Kidney glomerular epithelial cell (primary cell): ENCODE measurements at regions not wholly inside any gene's neighbourhood (a gene's known extent, or its start where the extent isn't known, plus 50 kb on each side); places are given as distances from the start of the nearest gene placed in this dataset.

Source experiments
- DNase-seq: peaks from one replicate; lab custom pipeline; 2025; lab: John Stamatoyannopoulos, UW

DNA sequence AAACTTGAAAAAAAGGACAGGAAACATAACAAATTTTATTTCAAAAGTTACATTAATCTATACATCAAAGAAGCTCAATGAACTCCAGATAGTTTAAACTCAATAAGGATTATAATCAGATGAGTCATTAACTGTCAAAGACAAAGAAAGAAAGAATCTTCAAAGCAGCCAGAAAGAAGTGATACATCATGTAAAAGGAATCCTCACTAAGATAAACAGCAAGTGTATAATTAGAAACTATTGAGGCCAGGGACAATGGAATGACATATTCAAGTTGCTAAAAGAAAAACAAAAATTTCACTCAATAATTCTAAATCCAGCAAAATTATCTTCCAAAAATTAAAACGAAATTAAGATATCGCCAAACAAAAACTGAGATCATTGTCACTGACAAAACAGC lies 161.6 kb upstream of the NWD2 start:
- DNase-seq: no peak

DNA sequence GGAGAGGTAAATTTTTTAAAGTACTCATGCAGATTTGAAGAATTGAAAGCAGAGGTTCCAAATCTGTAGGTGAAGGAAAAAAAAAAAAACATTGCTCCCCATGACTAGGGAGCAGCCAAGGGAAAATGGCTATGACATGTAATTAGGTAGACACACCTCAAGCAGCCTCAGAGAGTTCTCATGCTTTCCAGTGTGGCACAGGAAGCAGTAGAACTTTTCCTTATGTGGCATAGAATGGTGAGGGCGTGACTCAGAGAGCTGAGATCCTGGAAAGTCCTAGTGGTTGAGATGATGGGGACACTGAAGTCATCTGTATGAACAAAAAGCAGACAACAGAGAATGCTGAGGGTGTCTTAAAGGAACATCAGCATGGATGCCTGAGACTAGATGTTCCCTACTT lies 148.6 kb upstream of the NWD2 start:
- DNase-seq: no peak

DNA sequence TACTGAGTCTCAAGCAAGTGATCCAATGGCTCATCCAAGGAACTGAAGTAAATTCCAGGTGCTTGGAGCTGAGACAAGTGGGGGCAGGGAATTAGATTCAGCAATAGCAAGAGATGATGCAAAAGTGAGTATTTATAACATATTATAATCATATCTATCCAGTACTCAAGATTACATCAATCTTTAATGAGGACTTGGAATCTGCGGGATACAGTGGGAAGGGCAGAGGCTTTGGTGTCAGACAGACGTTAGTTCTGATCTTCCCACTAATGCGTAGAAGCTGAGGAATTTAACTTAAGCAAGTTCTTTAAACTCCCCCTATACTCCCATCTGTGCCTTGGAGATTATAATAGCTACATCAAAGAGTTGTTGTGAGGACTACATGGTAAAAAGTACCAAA lies 143.4 kb upstream of the NWD2 start:
- no peak for DNase-seq

DNA sequence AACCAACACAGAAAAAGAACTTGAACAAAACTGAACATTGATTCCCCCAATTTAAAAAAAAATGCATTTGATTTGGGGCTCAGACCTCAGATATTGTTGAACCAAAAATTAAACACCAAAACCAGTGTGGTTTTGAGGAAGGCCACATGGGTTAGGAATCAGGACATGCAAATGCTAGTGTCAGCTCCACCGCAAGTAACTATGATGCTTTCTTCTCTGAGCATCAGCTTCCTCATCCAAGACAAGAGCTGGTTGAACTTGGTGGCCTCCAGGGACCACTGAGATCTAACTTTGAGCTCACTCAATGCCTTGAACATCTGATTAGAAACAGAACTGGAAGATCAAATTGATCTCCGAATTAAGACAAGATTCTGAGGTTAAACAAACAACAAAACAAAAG lies 142.9 kb upstream of the NWD2 start:
- no peak for DNase-seq

DNA sequence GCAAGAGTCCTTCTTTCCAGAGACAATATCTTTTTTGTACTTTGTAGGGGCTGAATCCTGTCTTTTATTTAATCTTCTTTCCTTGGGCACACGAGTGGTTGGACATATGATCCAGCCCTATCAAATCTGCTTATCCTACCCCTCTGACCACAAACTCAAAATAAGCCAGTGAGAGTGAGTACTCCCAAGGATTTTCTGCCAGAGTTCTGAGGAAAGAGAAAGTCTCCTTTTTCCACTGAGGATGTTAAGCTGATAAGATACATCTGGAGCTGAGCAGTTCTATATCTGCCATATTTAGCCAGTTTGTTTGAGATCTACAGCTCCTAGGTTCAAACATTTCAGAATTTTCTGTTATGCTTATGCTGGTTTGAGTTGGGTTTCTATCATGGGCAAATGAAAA lies 134.8 kb upstream of the NWD2 start:
- DNase-seq: no peak

DNA sequence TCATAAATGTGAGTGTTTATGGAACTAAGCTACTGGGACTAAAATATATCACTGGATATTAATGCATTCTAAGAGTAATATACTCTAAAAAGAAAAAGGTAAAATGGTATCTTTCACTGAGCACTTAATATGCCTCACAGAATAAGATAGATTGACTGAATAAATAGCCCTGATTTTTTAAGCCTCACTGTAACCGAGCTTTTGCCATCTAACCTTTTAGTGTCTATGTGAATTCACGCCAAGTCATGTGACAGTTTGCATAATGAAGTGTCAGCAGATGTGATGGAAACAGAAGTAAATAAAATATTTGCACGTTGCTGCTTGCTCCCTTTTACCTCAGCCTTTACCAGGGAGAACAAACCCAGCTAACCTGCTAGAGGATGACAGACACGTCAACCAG lies 119.7 kb upstream of the NWD2 start:
- no peak for DNase-seq

DNA sequence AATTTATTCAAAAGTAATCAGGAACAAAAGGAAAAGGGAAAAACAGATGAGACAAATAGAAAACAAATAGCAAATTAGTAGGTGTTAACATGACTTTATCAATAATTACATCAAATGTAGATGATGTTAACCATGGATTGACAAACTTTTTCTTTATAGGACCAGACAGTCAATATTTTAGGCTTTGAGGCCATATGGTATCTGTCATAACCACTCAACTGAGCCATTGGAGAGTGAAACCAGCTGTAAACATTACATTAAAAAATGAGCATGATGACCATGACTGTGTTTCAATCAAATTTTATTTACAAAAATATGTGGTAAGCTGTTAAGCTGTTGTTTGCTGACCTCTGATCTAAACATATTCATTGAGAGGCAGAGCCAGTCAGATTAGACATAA lies 118.5 kb upstream of the NWD2 start:
- no peak for DNase-seq

DNA sequence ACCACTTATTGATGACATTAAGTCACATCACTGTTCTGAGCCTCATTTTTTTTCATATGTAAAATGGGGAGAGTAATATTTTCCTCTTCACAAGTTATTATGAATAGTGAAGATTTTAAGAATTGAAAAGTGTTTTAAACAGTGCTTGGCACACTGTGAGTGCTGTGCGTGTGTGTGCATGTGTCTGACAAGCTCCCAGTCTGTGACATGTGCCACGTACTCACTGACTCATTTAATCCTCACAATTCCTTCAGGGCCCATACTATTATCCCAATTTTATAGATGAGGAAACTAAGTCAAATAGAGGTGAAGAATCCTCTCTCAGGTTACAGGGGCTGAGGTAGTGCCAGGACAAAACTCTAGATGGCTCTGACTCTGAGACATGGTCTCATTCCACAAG lies 114.1 kb upstream of the NWD2 start:
- no peak for DNase-seq

DNA sequence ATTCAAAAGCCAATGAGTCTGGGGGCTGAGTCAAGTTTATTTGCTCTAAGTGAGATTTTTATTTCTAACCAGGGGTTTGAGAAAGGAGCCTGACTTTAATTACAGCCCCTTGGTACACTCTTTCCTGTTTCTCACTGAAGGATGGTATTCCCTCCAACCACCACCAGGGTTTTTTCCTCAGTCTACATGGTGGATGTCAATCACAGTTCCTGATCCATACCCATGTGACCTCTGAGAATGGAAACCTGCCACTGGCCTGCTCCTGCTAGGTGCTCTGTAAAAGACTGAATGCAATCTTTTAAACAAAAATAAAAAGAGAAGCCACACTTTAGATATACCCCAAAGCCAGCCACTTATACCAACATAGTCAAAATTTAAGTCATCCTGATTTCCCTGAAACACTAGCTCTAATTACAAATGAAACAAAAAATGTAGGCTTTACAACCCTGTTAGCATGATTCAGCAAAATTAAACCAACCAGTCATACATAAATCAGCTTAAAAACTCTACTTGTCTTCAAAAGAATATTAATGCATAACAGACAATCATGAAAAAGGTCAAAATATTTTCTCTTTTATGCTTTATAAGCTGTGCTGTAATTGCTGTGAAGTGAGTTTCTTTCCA lies 112.1 kb upstream of the NWD2 start:
- no peak for DNase-seq

DNA sequence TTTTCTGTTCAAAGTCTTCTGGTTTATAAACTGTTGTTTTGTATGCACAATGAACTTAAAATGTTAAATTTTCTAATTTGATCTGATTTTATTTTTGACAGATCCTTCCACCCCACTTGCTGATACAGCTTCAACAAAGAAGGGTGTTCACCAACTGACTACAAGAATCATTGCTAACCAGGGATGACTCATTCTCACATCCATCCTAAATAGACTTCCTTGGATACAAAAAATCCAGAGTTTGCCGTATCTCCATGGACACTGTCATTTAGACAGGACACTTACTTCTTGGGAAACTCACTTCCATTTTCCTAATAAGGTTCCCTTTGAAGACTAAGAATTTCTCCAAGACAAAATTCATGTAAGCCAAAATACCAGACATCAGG lies 111.6 kb upstream of the NWD2 start:
- no peak for DNase-seq

DNA sequence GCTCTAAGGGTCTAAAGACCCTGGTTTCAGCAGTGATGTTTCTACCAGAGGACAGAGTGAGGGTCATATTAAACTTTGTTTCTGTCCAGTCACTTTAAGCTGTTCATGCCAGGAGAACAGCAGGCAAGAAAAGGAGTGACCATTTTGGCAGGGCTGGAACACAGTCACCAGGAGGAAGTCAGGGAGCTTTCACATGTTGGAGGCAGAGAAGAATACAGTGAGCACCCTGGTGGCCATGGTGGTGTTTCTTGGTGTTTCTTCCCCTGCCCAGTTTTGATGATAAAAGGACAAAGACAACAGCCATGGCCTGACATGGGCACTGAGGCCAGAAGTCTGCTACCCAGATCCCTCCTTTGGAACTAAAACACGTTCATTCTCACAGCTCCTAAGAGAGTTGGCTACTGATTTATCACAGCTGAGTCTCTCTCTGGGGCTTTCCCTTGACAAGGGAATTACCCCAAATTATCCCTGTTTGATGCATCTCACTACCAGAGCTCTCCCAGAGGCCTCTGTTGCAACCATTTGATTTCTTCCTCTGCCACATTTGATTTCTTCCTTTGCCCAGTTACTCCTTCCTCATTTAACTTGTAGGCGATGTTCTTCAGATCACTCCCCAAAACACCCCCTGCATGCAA lies 106.4 kb upstream of the NWD2 start:
- DNase-seq: no peak

DNA sequence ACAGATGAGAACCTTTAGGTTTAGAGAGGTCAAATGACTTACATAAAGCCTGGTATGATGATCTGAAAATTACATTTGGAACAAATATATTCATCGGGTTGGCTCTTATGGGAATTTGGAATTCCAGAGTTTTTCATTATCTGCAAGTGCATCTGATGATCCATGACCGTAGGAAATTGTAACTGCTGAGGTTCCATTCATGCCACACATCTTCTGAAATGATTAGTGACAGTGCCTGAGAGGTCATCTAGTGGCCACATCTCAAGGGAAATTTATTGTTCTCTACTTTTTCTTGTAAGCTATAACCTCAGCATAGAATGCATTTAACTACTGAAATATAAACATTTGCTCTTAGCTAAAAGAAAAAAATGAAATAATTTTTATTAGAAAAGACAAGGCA lies 105.8 kb upstream of the NWD2 start:
- no peak for DNase-seq

DNA sequence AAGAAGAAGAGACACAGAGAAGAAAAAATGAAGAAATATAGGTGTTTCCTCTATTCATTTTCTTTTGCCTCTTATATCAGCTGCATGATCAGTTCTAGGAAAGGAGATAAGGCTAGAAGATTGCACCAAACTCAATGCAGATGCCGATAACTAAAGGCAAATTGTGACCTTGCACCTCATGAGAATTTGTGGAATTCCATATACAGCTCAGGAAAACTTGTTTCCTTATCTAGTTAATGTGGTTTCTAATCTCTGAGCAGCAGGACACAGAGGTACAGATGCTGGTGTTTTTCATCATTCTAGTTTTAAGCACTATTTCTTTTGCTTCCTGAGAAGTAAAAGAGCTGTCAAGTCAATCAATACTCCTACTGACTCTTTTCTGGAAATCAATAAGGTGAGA lies 104.6 kb upstream of the NWD2 start:
- DNase-seq: no peak

DNA sequence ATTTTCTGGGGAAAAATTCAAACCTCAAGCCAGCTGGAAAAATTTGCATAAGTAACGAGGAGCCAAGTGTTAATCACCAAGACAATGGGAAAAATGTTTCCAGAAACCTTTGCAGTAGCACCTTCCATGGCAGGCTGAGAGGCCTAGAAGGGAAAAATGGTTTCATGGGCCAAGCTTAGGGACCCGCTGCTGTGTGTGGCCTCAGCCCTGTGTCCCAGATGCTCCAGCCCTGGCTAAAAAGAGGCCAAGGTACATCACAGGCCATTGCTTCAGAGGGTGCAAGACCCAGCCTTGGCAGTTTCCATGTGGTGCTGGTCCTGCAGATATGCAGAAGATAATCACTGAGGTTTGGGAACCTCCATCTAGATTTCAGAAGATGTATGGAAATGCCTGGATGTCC lies 98.3 kb upstream of the NWD2 start:
- DNase-seq: no peak

DNA sequence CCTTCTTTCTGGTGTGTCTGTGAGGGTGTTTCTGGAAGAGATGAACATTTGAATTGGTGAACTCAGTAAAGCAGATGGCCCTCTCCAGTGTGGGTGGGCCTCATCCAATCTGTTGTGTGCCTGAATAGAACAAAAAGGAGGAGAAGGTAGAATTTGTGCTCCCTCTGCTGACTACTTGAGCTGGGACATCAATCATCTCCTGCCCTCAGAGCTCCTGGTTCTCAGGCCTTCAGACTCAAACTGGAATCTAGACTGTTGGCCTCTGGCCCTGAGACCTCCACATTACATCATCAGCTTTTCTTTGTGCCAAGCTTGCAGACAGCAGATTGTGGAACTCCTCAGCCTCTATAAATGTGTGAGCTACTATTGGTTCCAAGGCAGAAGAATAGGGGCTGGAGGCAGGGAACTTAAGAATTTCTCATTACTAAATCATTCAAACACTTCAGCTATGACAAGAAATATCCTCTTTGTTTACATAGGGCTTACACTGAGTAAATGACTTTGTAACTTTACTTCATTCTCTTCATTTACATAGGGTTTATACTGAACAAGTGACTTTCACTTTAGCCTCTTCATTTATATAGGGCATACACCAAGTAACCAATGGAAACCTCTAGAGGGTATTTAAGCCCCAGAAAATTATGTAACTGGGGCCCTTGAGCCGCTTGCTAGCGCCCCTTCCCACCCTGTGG lies 86.9 kb upstream of the NWD2 start:
- peak; percentile 25 for DNase-seq

DNA sequence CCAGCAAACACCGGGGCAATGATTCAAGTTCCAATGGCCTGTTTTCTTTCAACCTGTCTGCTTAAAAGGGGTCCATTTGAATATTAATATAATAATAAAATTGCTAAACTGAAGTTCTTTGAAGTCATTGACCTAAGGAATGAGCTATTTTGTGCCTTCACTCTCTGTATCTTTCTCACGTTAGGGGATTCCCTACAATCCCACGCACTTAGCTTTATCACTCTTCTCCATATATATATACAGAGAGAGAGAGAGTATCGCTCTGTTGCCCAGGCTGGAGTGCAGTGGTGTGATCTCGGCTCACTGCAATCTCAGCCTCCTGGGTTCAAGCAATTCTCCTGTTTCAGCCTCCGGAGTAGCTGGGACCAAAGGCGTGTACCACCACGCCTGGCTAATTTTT lies 83.9 kb upstream of the NWD2 start:
- DNase-seq: no peak

DNA sequence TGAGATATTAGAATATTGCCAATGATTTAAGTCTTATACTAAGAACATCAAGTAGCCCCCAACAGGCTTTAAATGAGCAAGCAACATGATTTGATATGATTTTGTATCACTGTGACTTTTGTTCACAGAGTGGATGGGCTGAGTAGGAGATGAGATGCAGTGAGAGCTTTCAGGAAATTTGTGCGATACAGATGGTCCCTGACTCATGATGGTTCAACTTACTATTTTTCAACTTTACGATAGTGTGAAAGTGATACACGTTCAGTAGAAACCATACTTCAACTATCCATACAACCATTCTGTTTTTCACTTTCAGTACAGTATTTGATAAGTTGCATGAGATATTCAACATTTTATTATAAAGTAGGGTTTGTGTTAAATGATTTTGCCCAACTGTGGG lies 78.7 kb upstream of the NWD2 start:
- DNase-seq: no peak

DNA sequence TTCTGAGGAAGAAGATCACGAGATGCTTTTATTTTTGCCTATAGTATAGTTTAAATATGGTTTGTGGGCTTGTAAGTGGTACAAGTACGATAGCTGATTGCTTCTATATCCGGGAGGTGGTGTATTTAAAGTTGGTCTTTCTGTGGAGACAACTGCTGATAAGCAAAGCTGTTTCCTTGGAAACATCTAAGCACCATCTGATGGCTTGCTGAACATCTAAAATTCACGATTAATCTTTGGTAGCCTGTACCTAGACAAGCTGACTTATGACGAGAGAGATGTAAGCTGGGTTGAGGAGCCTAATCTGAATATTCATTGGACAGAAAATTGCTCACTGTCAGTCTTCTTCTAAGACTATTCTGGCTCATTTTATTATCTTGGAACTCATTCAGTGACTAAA lies 74.6 kb upstream of the NWD2 start:
- DNase-seq: no peak

DNA sequence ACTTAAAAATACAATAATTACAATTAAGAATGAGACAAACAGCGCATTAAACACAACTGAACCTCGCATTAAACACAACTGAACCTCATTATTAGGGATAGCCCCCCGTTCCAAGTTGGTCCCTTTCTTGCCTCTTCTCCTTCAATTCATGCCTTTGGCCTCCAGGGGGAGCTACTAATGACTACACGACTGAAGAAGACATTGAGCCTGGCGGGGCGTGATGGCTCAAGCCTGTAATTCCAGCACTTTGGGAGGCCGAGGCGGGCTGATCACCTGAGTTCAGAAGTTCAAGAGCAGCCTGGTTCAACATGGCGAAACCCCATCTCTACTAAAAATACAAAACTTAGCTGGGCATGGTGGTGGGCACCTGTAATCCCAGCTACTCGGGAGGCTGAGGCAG lies 56.4 kb upstream of the NWD2 start:
- DNase-seq: no peak
